ENCODE measurements at regions not wholly inside any gene's neighbourhood (a gene's known extent, or its start where the extent isn't known, plus 50 kb on each side); places are given as distances from the start of the nearest gene placed in this dataset.
A peak's percentile ranks its signal among the peaks of the same experiment; 100 is the strongest.
"Not testable (repeated sequence)": the region's sequence is repeated elsewhere in the genome, so short reads cannot be mapped to it uniquely, and the experiment has no call there.

DNA sequence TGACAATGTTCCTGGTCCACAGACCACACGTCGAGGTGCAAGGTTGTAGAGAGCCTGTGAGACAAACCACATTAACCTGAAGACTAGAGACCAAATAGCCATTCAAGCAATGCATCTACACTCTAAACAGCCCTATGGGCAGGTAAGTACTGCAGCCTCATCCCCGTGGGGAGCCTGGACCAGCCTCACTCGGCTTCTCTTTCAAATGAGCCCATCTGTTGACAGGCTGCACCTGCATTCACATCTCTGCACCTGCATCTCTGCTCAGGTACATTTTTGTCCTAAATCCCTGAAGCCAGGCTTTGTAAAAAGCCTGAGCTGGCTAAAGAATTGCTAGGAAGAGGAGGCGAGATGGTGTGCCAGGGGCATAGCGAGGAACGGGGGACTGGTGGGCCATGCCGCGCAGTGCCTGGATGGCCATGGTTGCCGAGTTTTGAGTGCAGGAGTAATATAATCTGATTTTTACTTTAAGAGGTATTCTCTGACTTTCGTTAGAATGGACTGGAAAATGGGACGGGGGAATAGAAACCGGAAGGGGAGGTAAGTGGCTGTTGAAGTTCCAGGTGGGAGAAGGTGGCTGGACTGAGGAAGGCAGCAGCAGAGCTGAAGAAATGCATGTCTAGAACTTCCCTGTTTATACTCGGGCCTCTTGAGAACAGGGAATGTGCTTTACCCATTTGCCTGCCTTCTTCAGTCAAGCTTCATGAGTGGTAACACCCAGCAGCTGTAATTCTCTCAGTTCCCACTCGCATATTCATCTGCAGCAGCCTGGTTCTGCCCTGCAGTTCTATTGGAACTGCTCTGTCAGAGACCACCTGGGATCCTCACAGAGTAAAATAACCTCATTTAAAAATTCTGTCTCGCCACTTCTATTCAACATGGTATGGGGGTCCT lies 226.4 kb downstream of the OPA1 start:
- no peak overlapping the region for H3K27ac ChIP-seq (ENCODE audit: low read depth, low read length, severe bottlenecking)
- H3K4me3 ChIP-seq (ENCODE audit: extremely low read depth, insufficient read depth, low read length, poor library complexity, severe bottlenecking): no peak overlapping the region
- no peaks in the 10 kb centered on the region for H3K36me3 ChIP-seq (ENCODE audit: control insufficient read depth, insufficient read depth, low read length)
- H3K4me1 ChIP-seq (ENCODE audit: control insufficient read depth, insufficient read depth, low read length, poor library complexity, severe bottlenecking): peaks cover 5% of the 10 kb centered on the region
- 84 to 90% methylated on average over 15 of the region's 16 CpGs for WGBS, 2 experiments (ENCODE audit: insufficient coverage in 2 of 2)
- no peaks in the 10 kb centered on the region for H3K9me3 ChIP-seq (ENCODE audit: control insufficient read depth, low read length)

DNA sequence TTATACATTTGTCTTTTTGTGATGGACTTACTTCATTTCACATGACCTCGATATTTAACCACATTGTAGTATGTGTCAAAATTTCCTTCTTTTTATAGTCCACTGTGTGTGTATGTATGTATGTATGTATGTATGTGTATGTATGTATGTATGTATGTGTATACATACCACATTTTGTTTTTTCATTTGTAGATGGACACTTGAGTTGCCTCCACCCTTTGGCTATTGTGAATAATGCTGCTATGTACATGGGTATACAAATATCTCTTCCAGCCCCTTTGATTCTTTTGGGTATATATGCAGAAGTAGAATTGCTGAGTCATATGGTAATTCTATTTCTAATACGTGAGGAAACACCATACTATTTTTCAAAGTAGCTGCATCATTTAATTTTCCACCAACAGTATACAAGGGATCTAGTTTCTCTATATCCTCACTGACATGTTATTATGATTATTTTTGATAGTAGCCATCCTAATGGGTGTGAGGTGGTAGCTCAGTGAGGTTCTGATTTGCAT lies 228.2 kb downstream of the OPA1 start:
- no peaks in the 10 kb centered on the region for H3K9me3 ChIP-seq (ENCODE audit: control insufficient read depth, low read length)
- peaks cover 5% of the 10 kb centered on the region for H3K4me1 ChIP-seq (ENCODE audit: control insufficient read depth, insufficient read depth, low read length, poor library complexity, severe bottlenecking)
- H3K4me3 ChIP-seq (ENCODE audit: extremely low read depth, insufficient read depth, low read length, poor library complexity, severe bottlenecking): no peak overlapping the region
- H3K27ac ChIP-seq (ENCODE audit: low read depth, low read length, severe bottlenecking): no peak overlapping the region
- WGBS, 2 experiments (ENCODE audit: insufficient coverage in 2 of 2): no CpG with 5 or more reads among the region's 2 CpGs
- no peaks in the 10 kb centered on the region for H3K36me3 ChIP-seq (ENCODE audit: control insufficient read depth, insufficient read depth, low read length)

DNA sequence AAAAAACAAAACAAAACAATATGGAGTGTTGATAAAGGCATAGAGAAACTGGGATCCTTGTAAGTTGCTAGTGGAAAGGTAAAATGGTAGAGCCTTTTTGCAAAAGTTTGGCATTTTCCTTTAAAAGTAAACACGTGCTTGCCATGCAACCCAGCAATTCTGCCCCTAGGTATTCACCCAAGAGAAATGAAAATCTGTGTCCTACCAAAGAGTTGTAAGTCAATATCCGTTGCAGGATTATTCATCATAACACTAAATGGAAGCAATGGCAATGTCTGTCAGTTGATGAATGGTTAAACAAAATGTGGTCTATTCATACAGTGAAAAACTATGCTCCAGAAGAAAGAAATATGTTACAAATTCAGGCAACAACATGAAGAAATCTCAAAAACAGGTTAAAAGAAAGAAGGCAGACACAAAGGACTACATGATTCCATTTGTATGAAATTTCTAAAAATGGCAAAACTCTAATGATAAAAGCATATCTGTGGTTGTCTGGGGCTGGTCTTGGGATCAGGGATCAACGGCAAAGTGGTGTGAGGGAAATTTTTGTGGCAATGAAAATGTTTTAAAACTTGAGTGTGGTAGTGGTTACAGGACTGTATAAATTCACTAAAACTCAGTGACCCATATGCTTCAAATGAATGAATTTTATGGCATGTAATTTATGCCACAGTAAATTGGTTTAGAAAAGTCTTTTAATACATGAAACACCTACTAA lies 229.6 kb downstream of the OPA1 start:
- 86% methylated on average over 1 of the region's 3 CpGs; no CpG with 5 or more reads in 1 of the 2 experiments for WGBS, 2 experiments (ENCODE audit: insufficient coverage in 2 of 2)
- Histone ChIP-seq H3K4me3 (ENCODE audit: extremely low read depth, insufficient read depth, low read length, poor library complexity, severe bottlenecking) (no peak overlapping the region), H3K27ac (ENCODE audit: low read depth, low read length, severe bottlenecking) (no peak overlapping the region), H3K4me1 (ENCODE audit: control insufficient read depth, insufficient read depth, low read length, poor library complexity, severe bottlenecking) (peaks cover 7% of the 10 kb centered on the region), H3K9me3 (ENCODE audit: control insufficient read depth, low read length) (no peaks in the 10 kb centered on the region), H3K36me3 (ENCODE audit: control insufficient read depth, insufficient read depth, low read length) (no peaks in the 10 kb centered on the region)

DNA sequence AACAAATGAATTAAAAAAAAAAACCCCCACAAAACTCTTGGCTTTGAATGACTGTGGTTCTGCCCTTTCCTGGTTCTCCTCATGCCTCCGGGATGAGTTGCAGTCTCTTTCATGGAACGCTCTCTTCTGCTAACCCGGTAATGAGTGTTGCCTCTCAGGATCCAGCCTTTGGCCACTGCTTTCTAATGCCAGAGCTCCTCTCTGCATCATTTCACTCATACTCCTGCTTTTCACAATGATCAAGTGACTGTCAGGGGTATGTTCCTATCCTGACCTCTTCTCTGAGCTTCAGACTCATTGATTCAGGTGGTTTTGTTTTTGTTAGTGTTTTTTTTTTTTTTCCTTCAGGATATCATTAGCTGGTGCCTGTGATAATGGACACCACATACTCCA lies 230.2 kb downstream of the OPA1 start:
- not testable (repeated sequence) for H3K27ac ChIP-seq (ENCODE audit: low read depth, low read length, severe bottlenecking); H3K4me3 ChIP-seq (ENCODE audit: extremely low read depth, insufficient read depth, low read length, poor library complexity, severe bottlenecking); H3K36me3 ChIP-seq (ENCODE audit: control insufficient read depth, insufficient read depth, low read length); H3K4me1 ChIP-seq (ENCODE audit: control insufficient read depth, insufficient read depth, low read length, poor library complexity, severe bottlenecking); H3K9me3 ChIP-seq (ENCODE audit: control insufficient read depth, low read length)
- 80 to 89% methylated on average over 3 of the region's 3 CpGs for WGBS, 2 experiments (ENCODE audit: insufficient coverage in 2 of 2)

DNA sequence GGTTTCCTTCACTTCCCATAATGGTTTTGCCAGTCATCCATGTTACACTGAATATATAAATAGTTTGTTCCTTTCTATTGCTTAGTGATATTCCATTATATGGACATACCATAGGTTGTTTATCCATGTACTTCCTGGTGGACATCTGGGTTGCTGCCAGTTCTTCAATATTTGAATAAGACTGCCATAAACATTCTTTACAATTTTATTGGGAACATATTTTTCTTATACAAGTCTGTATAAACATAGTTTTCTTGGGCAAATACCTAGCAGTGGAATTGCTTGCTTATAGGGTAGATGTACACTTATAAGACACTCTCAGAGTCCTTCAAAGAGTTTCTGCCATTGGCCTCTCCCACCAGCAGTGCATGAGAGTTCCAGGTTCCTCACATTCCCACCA lies 231.4 kb downstream of the OPA1 start:
- H3K27ac ChIP-seq (ENCODE audit: low read depth, low read length, severe bottlenecking): no peak overlapping the region
- no peaks in the 10 kb centered on the region for H3K9me3 ChIP-seq (ENCODE audit: control insufficient read depth, low read length)
- peaks cover 7% of the 10 kb centered on the region for H3K4me1 ChIP-seq (ENCODE audit: control insufficient read depth, insufficient read depth, low read length, poor library complexity, severe bottlenecking)
- H3K4me3 ChIP-seq (ENCODE audit: extremely low read depth, insufficient read depth, low read length, poor library complexity, severe bottlenecking): no peak overlapping the region
- H3K36me3 ChIP-seq (ENCODE audit: control insufficient read depth, insufficient read depth, low read length): no peaks in the 10 kb centered on the region

DNA sequence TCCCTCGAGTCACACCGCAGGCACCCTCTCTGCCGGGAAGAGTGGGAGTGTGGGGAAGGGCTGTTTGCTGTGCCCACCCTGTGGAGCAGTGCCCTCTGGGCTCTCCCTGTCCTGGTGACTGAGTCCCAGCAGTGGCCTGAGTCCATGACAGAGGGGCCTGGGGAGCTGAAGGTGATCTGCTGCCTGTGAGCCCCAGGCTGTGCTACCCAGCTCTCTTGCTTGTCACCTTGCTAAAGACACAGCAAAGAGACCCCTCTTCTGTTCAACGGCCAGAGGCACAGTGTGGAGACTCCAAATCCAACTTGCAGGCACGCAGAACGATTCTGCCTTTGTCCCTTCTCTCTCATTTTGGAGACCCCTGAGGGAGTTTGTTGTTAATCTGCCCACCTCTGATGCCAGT lies 232.6 kb downstream of the OPA1 start:
- 94 to 96% methylated on average over 6 of the region's 6 CpGs for WGBS, 2 experiments (ENCODE audit: insufficient coverage in 2 of 2)

DNA sequence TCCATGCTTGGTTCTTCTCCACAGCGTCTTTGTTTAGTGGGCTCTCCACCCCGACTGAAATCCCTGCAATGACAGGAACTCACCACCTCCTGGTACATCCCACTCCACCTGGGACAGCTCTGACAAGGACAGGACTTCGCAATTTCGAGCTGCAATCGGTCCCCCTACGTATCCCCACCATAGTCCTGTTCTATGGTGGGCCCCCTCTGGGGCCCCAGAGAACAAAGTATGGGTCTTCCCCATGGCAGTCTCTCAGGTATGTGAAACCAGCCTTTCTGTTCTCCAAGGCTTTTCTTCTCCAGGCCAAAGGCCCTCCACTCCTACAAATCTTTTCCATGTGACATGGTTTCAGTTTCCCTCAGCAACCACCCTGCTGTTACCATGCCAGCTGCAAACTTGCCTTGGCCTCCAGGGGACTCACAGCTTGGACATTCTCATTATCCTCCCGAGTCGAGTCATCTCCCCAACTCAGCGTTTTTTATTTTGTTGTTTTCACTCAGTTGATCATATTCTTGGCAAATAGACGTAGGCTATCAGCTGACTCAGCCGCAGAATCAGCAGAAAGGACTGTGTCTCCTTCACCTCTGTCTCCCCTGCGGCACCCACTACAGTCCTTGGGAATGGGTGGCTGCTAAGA lies 233.3 kb downstream of the OPA1 start:
- 77 to 92% methylated on average over 9 to 11 of the region's 12 CpGs for WGBS, 2 experiments (ENCODE audit: insufficient coverage in 2 of 2)
- H3K27ac ChIP-seq (ENCODE audit: low read depth, low read length, severe bottlenecking): no peak overlapping the region
- H3K9me3 ChIP-seq (ENCODE audit: control insufficient read depth, low read length): no peaks in the 10 kb centered on the region
- H3K4me1 ChIP-seq (ENCODE audit: control insufficient read depth, insufficient read depth, low read length, poor library complexity, severe bottlenecking): peaks cover 11% of the 10 kb centered on the region
- no peak overlapping the region for H3K4me3 ChIP-seq (ENCODE audit: extremely low read depth, insufficient read depth, low read length, poor library complexity, severe bottlenecking)
- H3K36me3 ChIP-seq (ENCODE audit: control insufficient read depth, insufficient read depth, low read length): no peaks in the 10 kb centered on the region

More for the DNA sequence above, 232.6 kb downstream of the OPA1 start:
- no peak overlapping the region for H3K27ac ChIP-seq (ENCODE audit: low read depth, low read length, severe bottlenecking)
- H3K4me1 ChIP-seq (ENCODE audit: control insufficient read depth, insufficient read depth, low read length, poor library complexity, severe bottlenecking): peaks cover 11% of the 10 kb centered on the region
- no peaks in the 10 kb centered on the region for H3K36me3 ChIP-seq (ENCODE audit: control insufficient read depth, insufficient read depth, low read length)
- no peaks in the 10 kb centered on the region for H3K9me3 ChIP-seq (ENCODE audit: control insufficient read depth, low read length)
- no peak overlapping the region for H3K4me3 ChIP-seq (ENCODE audit: extremely low read depth, insufficient read depth, low read length, poor library complexity, severe bottlenecking)

DNA sequence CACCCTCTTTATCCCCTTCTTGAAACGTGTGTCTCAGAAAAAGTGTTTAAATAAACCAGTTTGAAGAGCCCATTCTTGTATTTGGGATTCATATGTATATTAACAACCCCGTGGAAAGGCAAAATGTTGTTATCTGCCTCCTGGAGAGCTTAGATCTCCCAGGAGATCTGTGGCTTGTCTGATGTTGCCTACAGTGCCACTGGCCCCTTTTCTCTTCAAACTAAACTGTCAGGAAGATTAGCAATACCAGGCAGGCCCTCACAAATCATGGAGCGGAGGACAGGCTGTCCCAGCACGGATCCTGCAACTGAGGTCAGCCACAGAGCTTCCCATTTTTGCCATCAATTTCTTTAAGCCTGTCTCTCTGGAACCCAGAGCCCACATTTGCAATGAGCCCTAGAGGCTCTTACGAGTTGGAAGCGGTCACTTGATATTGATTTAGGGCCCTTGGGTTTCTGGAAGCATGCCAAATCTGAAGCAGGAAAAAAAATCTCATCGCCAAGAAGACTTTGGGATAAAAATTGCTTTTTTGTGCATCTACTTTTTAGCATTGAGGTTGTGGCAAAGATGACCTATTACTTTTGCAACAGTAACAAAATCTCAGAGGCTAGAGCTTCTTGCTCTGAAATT lies 234.1 kb downstream of the OPA1 start:
- WGBS, 2 experiments (ENCODE audit: insufficient coverage in 2 of 2): 65 to 71% methylated on average over 4 to 5 of the region's 7 CpGs
- Histone ChIP-seq H3K9me3 (ENCODE audit: control insufficient read depth, low read length) (no peaks in the 10 kb centered on the region), H3K36me3 (ENCODE audit: control insufficient read depth, insufficient read depth, low read length) (no peaks in the 10 kb centered on the region), H3K4me3 (ENCODE audit: extremely low read depth, insufficient read depth, low read length, poor library complexity, severe bottlenecking) (no peak overlapping the region), H3K27ac (ENCODE audit: low read depth, low read length, severe bottlenecking) (peak overlapping the region; percentile 16), H3K4me1 (ENCODE audit: control insufficient read depth, insufficient read depth, low read length, poor library complexity, severe bottlenecking) (peaks cover 11% of the 10 kb centered on the region)

DNA sequence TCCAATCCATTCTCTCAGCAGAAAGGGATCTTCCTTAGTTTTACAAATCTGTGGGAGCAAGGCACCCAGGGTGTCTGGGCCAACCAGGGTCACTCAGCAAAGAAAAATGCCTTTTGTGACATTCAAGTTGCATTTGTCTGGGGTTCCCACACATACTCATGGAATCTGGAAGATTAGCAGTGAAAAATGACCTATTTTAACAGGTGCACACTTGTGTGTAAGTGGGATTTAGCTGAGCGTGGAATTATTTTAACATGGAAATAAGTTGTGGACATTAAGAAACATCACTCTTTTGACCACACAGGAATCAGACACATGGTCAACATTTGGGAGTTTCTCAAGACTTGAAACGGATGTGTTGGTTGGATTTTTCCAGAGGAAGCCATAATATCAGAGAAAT lies 234.9 kb downstream of the OPA1 start:
- H3K27ac ChIP-seq (ENCODE audit: low read depth, low read length, severe bottlenecking): no peak overlapping the region
- H3K9me3 ChIP-seq (ENCODE audit: control insufficient read depth, low read length): no peaks in the 10 kb centered on the region
- H3K4me3 ChIP-seq (ENCODE audit: extremely low read depth, insufficient read depth, low read length, poor library complexity, severe bottlenecking): no peak overlapping the region
- no peaks in the 10 kb centered on the region for H3K36me3 ChIP-seq (ENCODE audit: control insufficient read depth, insufficient read depth, low read length)
- H3K4me1 ChIP-seq (ENCODE audit: control insufficient read depth, insufficient read depth, low read length, poor library complexity, severe bottlenecking): peaks cover 11% of the 10 kb centered on the region
- 100% methylated on average over 1 of the region's 2 CpGs; no CpG with 5 or more reads in 1 of the 2 experiments for WGBS, 2 experiments (ENCODE audit: insufficient coverage in 2 of 2)

DNA sequence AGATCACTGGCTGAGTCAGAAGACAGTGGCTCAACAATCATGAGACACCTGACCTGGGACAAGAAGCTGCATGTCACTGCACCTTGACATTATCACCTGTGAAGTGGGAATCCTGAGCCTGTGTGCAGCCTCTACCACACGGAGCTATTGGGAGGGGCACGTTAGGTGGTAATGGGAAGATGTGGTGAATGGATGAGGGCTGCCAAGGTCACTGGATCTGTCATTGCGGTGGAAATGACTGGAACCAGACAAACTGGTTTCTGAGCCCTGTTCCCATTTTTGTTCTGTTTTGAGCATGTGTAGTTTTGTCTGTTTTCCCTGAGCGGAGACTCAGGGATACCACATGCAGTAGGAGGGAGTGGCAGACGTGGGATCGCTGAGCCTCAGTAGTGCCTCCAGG lies 235.5 kb downstream of the OPA1 start:
- WGBS, 2 experiments (ENCODE audit: insufficient coverage in 2 of 2): 93 to 95% methylated on average over 6 of the region's 6 CpGs
- no peaks in the 10 kb centered on the region for H3K36me3 ChIP-seq (ENCODE audit: control insufficient read depth, insufficient read depth, low read length)
- H3K27ac ChIP-seq (ENCODE audit: low read depth, low read length, severe bottlenecking): no peak overlapping the region
- no peaks in the 10 kb centered on the region for H3K9me3 ChIP-seq (ENCODE audit: control insufficient read depth, low read length)
- no peak overlapping the region for H3K4me3 ChIP-seq (ENCODE audit: extremely low read depth, insufficient read depth, low read length, poor library complexity, severe bottlenecking)
- H3K4me1 ChIP-seq (ENCODE audit: control insufficient read depth, insufficient read depth, low read length, poor library complexity, severe bottlenecking): peaks cover 11% of the 10 kb centered on the region

Data from mesodermal cell (in vitro differentiated cells).